ENCODE measurements at regions not wholly inside any gene's neighbourhood (a gene's known extent, or its start where the extent isn't known, plus 50 kb on each side); places are given as distances from the start of the nearest gene placed in this dataset.

DNA sequence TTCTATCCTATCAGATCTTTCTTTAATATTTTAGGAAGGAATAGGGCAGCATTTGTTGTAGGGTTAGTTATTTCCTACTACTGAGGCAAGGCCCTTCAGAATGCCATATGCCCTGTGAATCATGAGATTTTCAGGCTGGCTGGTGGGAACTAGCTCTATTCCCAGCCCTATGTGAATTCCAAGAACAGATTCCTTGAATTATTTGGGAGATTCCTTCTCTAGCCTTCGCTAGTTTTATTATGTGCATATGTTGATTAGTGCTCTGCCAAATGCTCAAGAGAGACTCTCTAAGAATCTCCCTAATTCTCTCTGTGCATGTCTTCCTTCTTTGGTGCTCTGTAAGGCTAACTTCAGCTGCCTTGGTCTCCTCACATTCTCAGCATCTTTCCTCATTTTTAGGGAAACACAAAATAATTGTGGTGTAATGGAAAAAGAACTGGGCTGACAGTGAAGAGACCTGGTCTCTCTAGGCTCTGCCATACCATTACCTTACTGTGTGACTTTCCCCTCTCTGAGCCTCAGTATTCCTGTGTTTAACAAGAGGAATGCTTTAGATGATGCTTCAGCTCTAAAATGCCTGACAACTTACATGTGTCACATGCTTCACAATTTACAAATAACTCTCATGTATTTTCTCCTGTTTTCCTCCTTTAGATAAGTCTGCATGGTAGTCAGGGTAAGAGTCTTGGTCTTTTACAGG lies 79.7 kb downstream of the VMA21 start:
- DNase-seq (ENCODE audit: low spot score) = no peak

- DNase-seq (ENCODE audit: low spot score) = no peak
These were observed 81.1 kb downstream of the VMA21 start for GRCh38 chrX:151478058-151478457.

DNA sequence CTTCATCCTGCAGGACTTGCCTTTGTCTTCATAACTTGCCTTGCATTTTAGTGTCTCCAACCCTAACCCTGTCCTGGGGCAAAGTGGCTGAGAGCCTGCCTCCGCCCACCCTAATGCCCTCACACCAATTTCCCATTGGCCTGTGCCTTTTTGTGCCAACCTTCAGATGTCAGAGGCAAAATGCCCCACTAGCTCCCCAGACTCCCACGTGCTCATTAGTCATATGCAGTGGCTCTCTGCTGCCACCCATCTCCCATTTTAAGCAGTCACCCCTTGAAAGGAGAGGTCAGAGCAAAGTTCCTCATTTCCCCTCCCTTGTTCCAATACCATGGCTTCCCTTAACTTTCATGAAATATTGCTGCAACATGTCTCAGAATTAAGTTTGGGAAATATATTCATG lies 74.8 kb upstream of the PASD1 start:
- DNase-seq (ENCODE audit: low spot score) = peak; percentile 24

DNA sequence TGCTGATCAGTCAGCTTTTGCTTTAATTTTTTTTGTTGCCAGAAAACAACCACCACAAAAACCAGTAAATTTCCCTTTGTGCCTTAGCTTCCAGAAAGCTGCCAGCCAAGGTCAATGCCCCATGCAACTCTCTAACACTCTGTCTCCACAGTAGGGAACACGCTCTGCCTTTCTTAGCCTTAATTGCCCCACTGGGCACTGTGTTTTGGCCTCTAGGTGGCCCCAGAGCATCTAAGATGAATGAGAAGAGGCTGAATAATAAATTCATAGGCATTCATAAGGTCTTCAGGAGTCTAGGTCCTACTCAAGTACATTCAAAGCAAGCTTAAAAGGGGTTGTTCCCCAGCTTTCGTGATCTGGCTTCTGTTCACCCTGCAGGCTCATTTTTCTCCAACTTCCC lies 57.7 kb upstream of the PASD1 start:
- no peak for DNase-seq (ENCODE audit: low spot score)

DNA sequence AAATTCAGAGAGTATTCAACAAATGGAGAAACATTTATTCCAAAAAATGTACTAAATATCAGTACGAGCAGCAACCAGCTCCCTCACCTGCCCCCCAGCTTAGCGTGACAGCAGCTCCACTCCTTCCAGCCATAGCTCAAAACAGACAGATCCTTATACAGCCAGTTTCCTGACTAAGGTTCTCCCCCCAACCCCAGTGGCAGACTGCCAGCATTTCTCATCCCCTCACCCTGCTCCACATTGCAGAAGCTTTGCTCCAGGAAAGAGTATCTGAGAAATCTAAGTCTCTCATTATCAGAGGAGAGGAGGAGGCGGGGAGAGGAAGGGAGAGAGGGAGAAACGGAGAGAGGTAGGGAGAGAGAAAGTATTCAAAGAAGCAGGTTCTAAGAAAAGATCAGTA lies 53.3 kb upstream of the PASD1 start:
- DNase-seq (ENCODE audit: low spot score) = no peak

DNA sequence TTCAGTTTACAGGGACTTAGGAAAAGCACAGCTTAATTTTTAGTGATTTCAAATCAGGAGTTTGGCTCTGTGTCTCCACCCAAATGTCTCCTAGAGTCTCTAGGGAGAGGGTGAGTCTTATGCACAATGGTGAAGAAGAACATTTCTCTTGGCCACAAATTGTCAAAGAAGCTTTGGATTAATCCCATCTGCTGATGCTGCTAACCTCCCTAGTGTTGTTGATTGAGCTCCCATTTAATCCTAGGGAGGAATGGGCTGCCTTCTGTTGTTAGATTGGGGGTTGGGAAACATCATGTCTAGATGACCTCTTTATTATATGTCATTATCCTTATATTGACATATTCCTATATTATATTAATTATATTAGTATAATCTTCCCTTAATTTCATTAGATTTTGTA lies 50.0 kb upstream of the PASD1 start:
- no peak for DNase-seq (ENCODE audit: low spot score)
